IMR-90 (cell line): ENCODE measurements at regions not wholly inside any gene's neighbourhood (a gene's known extent, or its start where the extent isn't known, plus 50 kb on each side); places are given as distances from the start of the nearest gene placed in this dataset.

ENCODE experiments used
- ATAC-seq: fragments of 200-7000 bp; cut with Tn5 transposase; 2 replicates; pipeline ENCODE4 v1.9.1; 2020; ENCODE audit warnings: low read depth, mild to moderate bottlenecking, moderate library complexity
- BruUV-seq: library from RNA; stranded (reverse); fragments of 400-500 nt; replicated peaks from 2 replicates; lab custom pipeline; 2021; lab: Mats Ljungman, UMichigan
- CTCF ChIA-PET: fragments of 300-600 bp; formaldehyde crosslinking; extraction: SDS; loops from one replicate; lab custom pipeline; 2021; ENCODE audit warnings: antibody characterized with exemption; lab: Yijun Ruan, JAX
- POLR2A ChIA-PET: fragments of 300-600 bp; sonication (Branson Sonifier 250); formaldehyde crosslinking; loops from one replicate; lab custom pipeline; 2022; ENCODE audit warnings: antibody characterized with exemption; ENCODE audit not compliant: unreplicated experiment; lab: Charles Lee
- DNase-seq: peaks from one replicate; pipeline ENCODE4 v3.0.0; 2013
- H2AFZ ChIP-seq: replicated peaks from 2 replicates; pipeline ENCODE3; 2013; ENCODE audit warnings: low read length, mild to moderate bottlenecking; ENCODE audit not compliant: poor library complexity
- H2AK5ac ChIP-seq: 2 replicates; pipeline ENCODE4 v1.6.1; 2013; ENCODE audit warnings: low read depth, low read length, inconsistent platforms
- H2AK9ac ChIP-seq: replicated peaks from 2 replicates; pipeline ENCODE3; 2013; ENCODE audit warnings: mild to moderate bottlenecking, low read depth, low read length, moderate library complexity; ENCODE audit not compliant: poor library complexity
- H2BK120ac ChIP-seq: 2 replicates; pipeline ENCODE4 v1.6.1; 2013; ENCODE audit warnings: low read depth, low read length, inconsistent platforms
- H2BK15ac ChIP-seq: 3 replicates; pipeline ENCODE4 v1.6.1; 2013; ENCODE audit warnings: low read depth, low read length, inconsistent platforms
- H2BK20ac ChIP-seq: 2 replicates; pipeline ENCODE4 v1.6.1; 2013; ENCODE audit warnings: low read depth, mild to moderate bottlenecking, inconsistent platforms, low read length, moderate library complexity
- H2BK5ac ChIP-seq: 2 replicates; pipeline ENCODE4 v1.6.1; 2013; ENCODE audit warnings: mild to moderate bottlenecking, low read depth, low read length, inconsistent platforms; ENCODE audit not compliant: poor library complexity, severe bottlenecking
- H3K14ac ChIP-seq: replicated peaks from 2 replicates; pipeline ENCODE4 v1.6.1; 2013; ENCODE audit warnings: low read depth, low read length, inconsistent platforms
- H3K18ac ChIP-seq: 2 replicates; pipeline ENCODE4 v1.6.1; 2013; ENCODE audit warnings: low read depth, low read length, control low read depth
- H3K23ac ChIP-seq: 2 replicates; pipeline ENCODE4 v1.6.1; 2013; ENCODE audit warnings: low read depth, low read length, inconsistent platforms
- H3K27ac ChIP-seq: 2 replicates; pipeline ENCODE4 v1.5.1; 2013; ENCODE audit warnings: mild to moderate bottlenecking, control low read depth, low read length; ENCODE audit not compliant: insufficient read depth
- H3K27me3 ChIP-seq: 2 replicates; pipeline ENCODE4 v1.6.1; 2013; ENCODE audit warnings: low read length; ENCODE audit not compliant: control insufficient read depth, insufficient read depth
- H3K36me3 ChIP-seq: 2 replicates; pipeline ENCODE4 v1.6.1; 2013; ENCODE audit warnings: low read length, mixed read lengths; ENCODE audit not compliant: control insufficient read depth, insufficient read depth
- H3K4ac ChIP-seq: 2 replicates; pipeline ENCODE4 v1.6.1; 2013; ENCODE audit warnings: low read depth, low read length, inconsistent platforms
- H3K4me1 ChIP-seq: 2 replicates; pipeline ENCODE4 v1.6.1; 2013; ENCODE audit warnings: low read length, mixed read lengths; ENCODE audit not compliant: control insufficient read depth, insufficient read depth
- H3K4me2 ChIP-seq: 2 replicates; pipeline ENCODE4 v1.6.1; 2013; ENCODE audit warnings: low read depth, mild to moderate bottlenecking, control low read depth, low read length, moderate library complexity
- H3K4me3 ChIP-seq: 2 replicates; pipeline ENCODE4 v1.5.1; 2013; ENCODE audit warnings: low read depth, mild to moderate bottlenecking, control low read depth, low read length, moderate library complexity; ENCODE audit not compliant: insufficient read depth
- H3K56ac ChIP-seq: 2 replicates; pipeline ENCODE4 v1.6.1; 2013; ENCODE audit warnings: low read length, inconsistent platforms; ENCODE audit not compliant: insufficient read depth; ENCODE audit errors: extremely low read depth
- H3K79me1 ChIP-seq, 2 experiments: 2 replicates each; pipeline ENCODE4 v1.6.1; 2013; ENCODE audit warnings: low read length in 2 of 2, inconsistent platforms in 1 of 2, low read depth in 1 of 2
- H3K9ac ChIP-seq: 2 replicates; pipeline ENCODE4 v1.6.1; 2013; ENCODE audit warnings: low read depth, low read length, control low read depth
- H3K9me1 ChIP-seq: 2 replicates; pipeline ENCODE4 v1.6.1; 2013; ENCODE audit warnings: low read length, inconsistent platforms; ENCODE audit not compliant: insufficient read depth
- H3K9me3 ChIP-seq: 2 replicates; pipeline ENCODE4 v1.6.1; 2013; ENCODE audit warnings: low read length; ENCODE audit not compliant: control insufficient read depth, insufficient read depth
- H4K20me1 ChIP-seq: 2 replicates; pipeline ENCODE4 v1.6.1; 2013; ENCODE audit warnings: low read length, inconsistent platforms; ENCODE audit not compliant: insufficient read depth
- H4K5ac ChIP-seq: 2 replicates; pipeline ENCODE4 v1.6.1; 2013; ENCODE audit warnings: mild to moderate bottlenecking, low read depth, low read length, control low read depth
- H4K8ac ChIP-seq, 2 experiments: 2 replicates each; pipeline ENCODE4 v1.6.1; 2013; ENCODE audit warnings: low read depth in 2 of 2, low read length in 2 of 2, control low read depth in 1 of 2, inconsistent platforms in 1 of 2
- H4K91ac ChIP-seq: 2 replicates; pipeline ENCODE4 v1.6.1; 2013; ENCODE audit warnings: low read depth, low read length, inconsistent platforms; ENCODE audit not compliant: insufficient read depth
- BHLHE40 ChIP-seq: fragments of 150-350 bp; IDR thresholded peaks from 2 replicates; pipeline ENCODE4 v1.6.1; 2016; ENCODE audit warnings: mild to moderate bottlenecking, low read depth, low read length
- CEBPB ChIP-seq: IDR thresholded peaks from 2 replicates; pipeline ENCODE4 v1.6.1; 2012; ENCODE audit warnings: low read depth, low read length, improper control_type of control experiment
- CHD1 ChIP-seq: IDR thresholded peaks from 2 replicates; pipeline ENCODE4 v1.6.1; 2012; ENCODE audit warnings: low read depth, low read length, improper control_type of control experiment
- FOS ChIP-seq: fragments of 150-350 bp; IDR thresholded peaks from 2 replicates; pipeline ENCODE4 v1.6.1; 2016; ENCODE audit warnings: low read depth, low read length
- MAFK ChIP-seq: IDR thresholded peaks from 2 replicates; pipeline ENCODE4 v1.6.1; 2012; ENCODE audit warnings: low read depth, low read length, improper control_type of control experiment
- MAZ ChIP-seq: IDR thresholded peaks from 2 replicates; pipeline ENCODE4 v1.6.1; 2012; ENCODE audit warnings: low read depth, mild to moderate bottlenecking, low read length, improper control_type of control experiment, moderate library complexity, borderline replicate concordance
- MXI1 ChIP-seq: IDR thresholded peaks from 2 replicates; pipeline ENCODE4 v1.6.1; 2012; ENCODE audit warnings: low read depth, mild to moderate bottlenecking, low read length, moderate library complexity, borderline replicate concordance
- NFE2L2 ChIP-seq: fragments of 150-350 bp; IDR thresholded peaks from 2 replicates; pipeline ENCODE4 v1.6.1; 2016; ENCODE audit warnings: low read depth, mild to moderate bottlenecking, low read length
- POLR2A ChIP-seq: IDR thresholded peaks from 2 replicates; pipeline ENCODE4 v1.6.1; 2012; ENCODE audit warnings: mild to moderate bottlenecking, low read depth, low read length
- RAD21 ChIP-seq: IDR thresholded peaks from 2 replicates; pipeline ENCODE4 v1.6.1; 2012; ENCODE audit warnings: low read length, improper control_type of control experiment
- RCOR1 ChIP-seq: IDR thresholded peaks from 2 replicates; pipeline ENCODE4 v1.6.1; 2012; ENCODE audit warnings: mild to moderate bottlenecking, low read length, improper control_type of control experiment; ENCODE audit not compliant: insufficient replicate concordance
- RFX5 ChIP-seq: IDR thresholded peaks from 2 replicates; pipeline ENCODE4 v1.8.0; 2012; ENCODE audit warnings: low read depth, mild to moderate bottlenecking, low read length, moderate library complexity
- SMC3 ChIP-seq: fragments of 150-350 bp; IDR thresholded peaks from 2 replicates; pipeline ENCODE4 v1.6.1; 2016; ENCODE audit warnings: low read depth, mild to moderate bottlenecking, antibody characterized with exemption, low read length, moderate library complexity
- WGBS, 2 experiments: methylation state at CpG; one replicate each; pipeline versions ENCODE4 v1.1.5 to v1.1.7; 2013; ENCODE audit warnings: missing lambda C conversion rate in 2 of 2; ENCODE audit not compliant: insufficient read length in 1 of 2; ENCODE audit errors: extremely low coverage in 2 of 2; 5-methylcytosine and 5-hydroxymethylcytosine counted together
- dilution Hi-C: fragments of 300-500 bp; cut with HindIII; formaldehyde crosslinking; loops from one replicate; pipeline ENCODE4 v1.14.3; 2018; ENCODE audit warnings: low sequenced_read_pairs; ENCODE audit not compliant: unreplicated experiment
- in situ Hi-C: fragments of 300-500 bp; cut with MboI; formaldehyde crosslinking; loops from 3 replicates; pipeline ENCODE4 v1.14.3; 2019; ENCODE audit warnings: low sequenced_read_pairs, inconsistent platforms, mixed read lengths
- intact Hi-C: fragments of 100-400 bp; cut with micrococcal nuclease; formaldehyde crosslinking; loops from 2 replicates; pipeline ENCODE4 v1.10.0; 2022
- TF ChIP-seq, protein P1 (sequence below): fragments of 150-350 bp; IDR thresholded peaks from 2 replicates; pipeline ENCODE4 v1.6.1; 2017; ENCODE audit warnings: mild to moderate bottlenecking, antibody characterized with exemption, low read length, low read depth
- TF ChIP-seq, protein P2 (sequence below): fragments of 150-350 bp; IDR thresholded peaks from 2 replicates; pipeline ENCODE4 v1.6.1; 2016; ENCODE audit warnings: low read depth, mild to moderate bottlenecking, low read length, moderate library complexity, borderline replicate concordance
- TF ChIP-seq, protein P3 (sequence below): conservative IDR thresholded peaks from 2 replicates; pipeline ENCODE4 v1.5.1; 2012; ENCODE audit warnings: mild to moderate bottlenecking, low read depth, low read length, improper control_type of control experiment

DNA sequence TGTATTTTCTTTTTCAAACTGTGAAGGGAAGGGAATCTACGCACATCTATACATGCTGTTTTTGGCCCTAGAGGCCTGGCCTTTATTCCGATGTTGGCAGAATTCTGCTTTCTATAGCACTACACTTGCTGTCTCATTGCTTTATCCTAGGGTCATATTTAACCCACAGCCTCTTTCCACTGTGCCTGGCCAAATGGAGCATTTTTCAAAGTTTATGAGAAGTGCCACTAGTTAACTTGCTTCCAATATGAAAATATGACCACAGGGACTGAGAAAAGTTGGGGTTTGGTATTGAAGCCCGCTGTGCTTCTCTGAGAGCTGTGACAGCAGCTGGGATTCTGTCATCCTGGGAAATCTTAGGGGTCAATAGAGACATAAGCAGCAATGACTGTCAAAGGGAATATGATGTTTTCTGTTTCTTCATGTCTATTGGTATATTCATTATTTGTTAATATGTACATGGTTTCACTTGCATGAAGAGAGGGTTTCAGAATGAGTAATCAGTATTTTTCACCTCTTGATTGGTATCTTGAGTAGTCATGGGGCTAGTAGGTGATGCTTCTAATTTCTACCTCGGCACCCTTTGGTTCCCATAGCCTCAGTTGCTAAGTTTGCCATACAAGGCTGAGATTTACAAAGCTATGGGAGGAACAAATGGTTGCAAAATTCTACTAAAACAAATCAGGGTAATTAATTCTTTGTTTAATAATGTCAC lies 275.8 kb upstream of the RBMS3 start:
- no peak overlapping the region for H3K4ac ChIP-seq
- H2BK120ac ChIP-seq, result no peak overlapping the region
- no peak overlapping the region for H4K5ac ChIP-seq
- DNase-seq (no peak), ATAC-seq (no peak)
- no peaks in the 10 kb centered on the region for H3K9me3 ChIP-seq
- H3K79me1 ChIP-seq, result no peaks in the 10 kb centered on the region
- H3K4me2 ChIP-seq, result no peak overlapping the region
- TF ChIP-seq, protein P1, sequence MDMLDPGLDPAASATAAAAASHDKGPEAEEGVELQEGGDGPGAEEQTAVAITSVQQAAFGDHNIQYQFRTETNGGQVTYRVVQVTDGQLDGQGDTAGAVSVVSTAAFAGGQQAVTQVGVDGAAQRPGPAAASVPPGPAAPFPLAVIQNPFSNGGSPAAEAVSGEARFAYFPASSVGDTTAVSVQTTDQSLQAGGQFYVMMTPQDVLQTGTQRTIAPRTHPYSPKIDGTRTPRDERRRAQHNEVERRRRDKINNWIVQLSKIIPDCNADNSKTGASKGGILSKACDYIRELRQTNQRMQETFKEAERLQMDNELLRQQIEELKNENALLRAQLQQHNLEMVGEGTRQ, result no peak
- no peak for TF ChIP-seq SMC3
- TF ChIP-seq RAD21, result no peak
- TF ChIP-seq MAZ, result no peak
- no peak for TF ChIP-seq RFX5
- no peak for TF ChIP-seq NFE2L2
- TF ChIP-seq CHD1, result no peak
- TF ChIP-seq MXI1, result no peak
- TF ChIP-seq, protein P2, sequence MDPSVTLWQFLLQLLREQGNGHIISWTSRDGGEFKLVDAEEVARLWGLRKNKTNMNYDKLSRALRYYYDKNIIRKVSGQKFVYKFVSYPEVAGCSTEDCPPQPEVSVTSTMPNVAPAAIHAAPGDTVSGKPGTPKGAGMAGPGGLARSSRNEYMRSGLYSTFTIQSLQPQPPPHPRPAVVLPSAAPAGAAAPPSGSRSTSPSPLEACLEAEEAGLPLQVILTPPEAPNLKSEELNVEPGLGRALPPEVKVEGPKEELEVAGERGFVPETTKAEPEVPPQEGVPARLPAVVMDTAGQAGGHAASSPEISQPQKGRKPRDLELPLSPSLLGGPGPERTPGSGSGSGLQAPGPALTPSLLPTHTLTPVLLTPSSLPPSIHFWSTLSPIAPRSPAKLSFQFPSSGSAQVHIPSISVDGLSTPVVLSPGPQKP, result no peak
- TF ChIP-seq, protein P3, sequence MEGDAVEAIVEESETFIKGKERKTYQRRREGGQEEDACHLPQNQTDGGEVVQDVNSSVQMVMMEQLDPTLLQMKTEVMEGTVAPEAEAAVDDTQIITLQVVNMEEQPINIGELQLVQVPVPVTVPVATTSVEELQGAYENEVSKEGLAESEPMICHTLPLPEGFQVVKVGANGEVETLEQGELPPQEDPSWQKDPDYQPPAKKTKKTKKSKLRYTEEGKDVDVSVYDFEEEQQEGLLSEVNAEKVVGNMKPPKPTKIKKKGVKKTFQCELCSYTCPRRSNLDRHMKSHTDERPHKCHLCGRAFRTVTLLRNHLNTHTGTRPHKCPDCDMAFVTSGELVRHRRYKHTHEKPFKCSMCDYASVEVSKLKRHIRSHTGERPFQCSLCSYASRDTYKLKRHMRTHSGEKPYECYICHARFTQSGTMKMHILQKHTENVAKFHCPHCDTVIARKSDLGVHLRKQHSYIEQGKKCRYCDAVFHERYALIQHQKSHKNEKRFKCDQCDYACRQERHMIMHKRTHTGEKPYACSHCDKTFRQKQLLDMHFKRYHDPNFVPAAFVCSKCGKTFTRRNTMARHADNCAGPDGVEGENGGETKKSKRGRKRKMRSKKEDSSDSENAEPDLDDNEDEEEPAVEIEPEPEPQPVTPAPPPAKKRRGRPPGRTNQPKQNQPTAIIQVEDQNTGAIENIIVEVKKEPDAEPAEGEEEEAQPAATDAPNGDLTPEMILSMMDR, result no peak
- TF ChIP-seq FOS, result no peak
- TF ChIP-seq BHLHE40, result no peak
- no peak for TF ChIP-seq POLR2A
- TF ChIP-seq RCOR1, result no peak
- no peak for TF ChIP-seq CEBPB
- TF ChIP-seq MAFK, result no peak
- no peaks in the 10 kb centered on the region for H4K20me1 ChIP-seq
- intact Hi-C loops, result no loop called here
- H3K4me1 ChIP-seq, result no peaks in the 10 kb centered on the region
- dilution Hi-C loops, result no loop called here
- no peak overlapping the region for H3K18ac ChIP-seq
- no peak overlapping the region for H2AFZ ChIP-seq
- no peaks in the 10 kb centered on the region for H3K36me3 ChIP-seq
- H3K9me1 ChIP-seq, result no peaks in the 10 kb centered on the region; the same call in 1 of the 2 replicates
- H3K4me3 ChIP-seq, result no peak overlapping the region
- in situ Hi-C loops, result no loop called here
- no peak overlapping the region for H2BK15ac ChIP-seq
- ChIA-PET CTCF (interaction anchor here (0.7 kb wide), 1 partner anchor 1784 kb away, joined by 3 read pairs; no protein-coding TSS in a partner anchor), POLR2A (no interaction called here)
- H3K27ac ChIP-seq, result no peak overlapping the region
- H2BK20ac ChIP-seq, result no peak overlapping the region
- WGBS, 2 experiments, result no CpG with 5 or more reads among the region's 4 CpGs
- H2AK9ac ChIP-seq, result no peak overlapping the region
- H2AK5ac ChIP-seq, result no peak overlapping the region
- no peak overlapping the region for H4K91ac ChIP-seq
- H3K14ac ChIP-seq, result no peak overlapping the region
- H4K8ac ChIP-seq, result no peak overlapping the region
- no peak overlapping the region for H3K9ac ChIP-seq
- no peaks in the 10 kb centered on the region for H3K27me3 ChIP-seq
- H2BK5ac ChIP-seq, result no peak overlapping the region
- H3K56ac ChIP-seq, result no peak overlapping the region
- no TSS peak for BruUV-seq
- H3K23ac ChIP-seq, result no peak overlapping the region
